SU-DHL-6 (cell line): ENCODE measurements at regions not wholly inside any gene's neighbourhood (a gene's known extent, or its start where the extent isn't known, plus 50 kb on each side); places are given as distances from the start of the nearest gene placed in this dataset.

Source experiments
- EZH2phosphoT487 ChIP-seq: fragments of 200-600 bp; sonication (generic), shearing (Covaris generic); conservative IDR thresholded peaks from 2 replicates; pipeline ENCODE4 v1.6.1; 2018; ENCODE audit warnings: mild to moderate bottlenecking, antibody characterized with exemption, low read length, moderate library complexity, mixed read lengths
- TF ChIP-seq, protein P1 (sequence below): fragments of 200-600 bp; sonication (generic); IDR thresholded peaks from one replicate; pipeline ENCODE4 v1.5.1; 2017; ENCODE audit warnings: antibody characterized with exemption, mild to moderate bottlenecking, low read length, moderate library complexity; ENCODE audit not compliant: insufficient read depth, poor library complexity, severe bottlenecking

DNA sequence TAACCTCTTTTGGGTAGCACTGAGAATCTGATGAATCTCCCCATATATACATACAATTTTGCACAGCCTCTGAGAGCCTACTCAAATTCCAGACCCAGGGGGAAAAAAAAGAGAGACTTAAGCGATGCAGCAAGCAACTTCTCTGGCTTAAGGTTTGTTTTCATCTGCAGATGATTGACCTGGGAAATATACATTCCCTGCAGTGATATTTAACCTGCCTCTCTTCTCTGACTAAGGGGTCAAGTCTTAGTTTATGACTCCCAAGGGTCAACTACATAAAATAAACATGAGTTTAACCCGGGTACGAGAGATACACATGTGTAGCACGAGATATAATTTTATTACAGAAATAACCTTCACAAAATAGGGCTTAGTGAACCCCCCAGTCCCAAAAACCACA is 737.8 kb downstream of the TUSC7 start:
- TF ChIP-seq, protein P1, sequence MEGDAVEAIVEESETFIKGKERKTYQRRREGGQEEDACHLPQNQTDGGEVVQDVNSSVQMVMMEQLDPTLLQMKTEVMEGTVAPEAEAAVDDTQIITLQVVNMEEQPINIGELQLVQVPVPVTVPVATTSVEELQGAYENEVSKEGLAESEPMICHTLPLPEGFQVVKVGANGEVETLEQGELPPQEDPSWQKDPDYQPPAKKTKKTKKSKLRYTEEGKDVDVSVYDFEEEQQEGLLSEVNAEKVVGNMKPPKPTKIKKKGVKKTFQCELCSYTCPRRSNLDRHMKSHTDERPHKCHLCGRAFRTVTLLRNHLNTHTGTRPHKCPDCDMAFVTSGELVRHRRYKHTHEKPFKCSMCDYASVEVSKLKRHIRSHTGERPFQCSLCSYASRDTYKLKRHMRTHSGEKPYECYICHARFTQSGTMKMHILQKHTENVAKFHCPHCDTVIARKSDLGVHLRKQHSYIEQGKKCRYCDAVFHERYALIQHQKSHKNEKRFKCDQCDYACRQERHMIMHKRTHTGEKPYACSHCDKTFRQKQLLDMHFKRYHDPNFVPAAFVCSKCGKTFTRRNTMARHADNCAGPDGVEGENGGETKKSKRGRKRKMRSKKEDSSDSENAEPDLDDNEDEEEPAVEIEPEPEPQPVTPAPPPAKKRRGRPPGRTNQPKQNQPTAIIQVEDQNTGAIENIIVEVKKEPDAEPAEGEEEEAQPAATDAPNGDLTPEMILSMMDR = no peak
- no peak for TF ChIP-seq EZH2phosphoT487
